ENCODE measurements at regions not wholly inside any gene's neighbourhood (a gene's known extent, or its start where the extent isn't known, plus 50 kb on each side); places are given as distances from the start of the nearest gene placed in this dataset.

DNA sequence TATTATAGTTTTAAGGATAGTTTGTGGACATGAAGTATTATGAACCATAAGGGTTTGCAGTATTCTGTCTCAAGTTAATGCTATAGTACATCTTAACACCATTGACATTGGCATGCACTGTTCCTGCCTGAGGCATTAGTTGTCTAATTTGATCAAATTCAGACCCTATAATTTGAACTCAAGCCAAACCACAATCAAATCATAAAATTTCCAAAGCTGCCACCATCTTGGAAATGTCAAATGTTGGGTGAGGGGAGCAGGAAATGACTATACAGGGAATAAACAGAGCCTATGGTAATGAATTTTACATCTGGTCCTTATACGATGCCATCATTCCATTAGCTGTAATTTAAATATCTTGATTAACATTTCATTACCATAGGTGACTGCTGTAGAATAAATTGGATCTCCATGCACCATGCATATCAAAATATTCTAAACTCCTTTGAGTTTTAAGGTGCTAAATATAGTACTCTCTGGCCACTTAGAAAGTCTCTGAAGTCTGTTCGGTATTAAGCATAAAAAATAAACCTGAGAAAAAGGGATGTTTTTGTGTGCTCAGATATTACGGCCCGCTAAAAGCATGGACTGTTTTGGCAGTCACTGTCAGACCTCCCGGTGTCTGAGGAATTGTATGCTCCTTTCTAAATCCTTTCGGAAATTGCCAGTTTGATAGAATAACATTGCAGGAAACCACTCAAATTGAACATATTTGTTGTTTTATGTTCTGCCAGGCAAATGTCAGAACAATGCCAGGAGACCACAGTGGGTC is 257.7 kb downstream of the SPRY2 start:
- TF ChIP-seq POLR2A (IDR thresholded peaks at IDR 0.05) = no peak
- TF ChIP-seq, protein P1, sequence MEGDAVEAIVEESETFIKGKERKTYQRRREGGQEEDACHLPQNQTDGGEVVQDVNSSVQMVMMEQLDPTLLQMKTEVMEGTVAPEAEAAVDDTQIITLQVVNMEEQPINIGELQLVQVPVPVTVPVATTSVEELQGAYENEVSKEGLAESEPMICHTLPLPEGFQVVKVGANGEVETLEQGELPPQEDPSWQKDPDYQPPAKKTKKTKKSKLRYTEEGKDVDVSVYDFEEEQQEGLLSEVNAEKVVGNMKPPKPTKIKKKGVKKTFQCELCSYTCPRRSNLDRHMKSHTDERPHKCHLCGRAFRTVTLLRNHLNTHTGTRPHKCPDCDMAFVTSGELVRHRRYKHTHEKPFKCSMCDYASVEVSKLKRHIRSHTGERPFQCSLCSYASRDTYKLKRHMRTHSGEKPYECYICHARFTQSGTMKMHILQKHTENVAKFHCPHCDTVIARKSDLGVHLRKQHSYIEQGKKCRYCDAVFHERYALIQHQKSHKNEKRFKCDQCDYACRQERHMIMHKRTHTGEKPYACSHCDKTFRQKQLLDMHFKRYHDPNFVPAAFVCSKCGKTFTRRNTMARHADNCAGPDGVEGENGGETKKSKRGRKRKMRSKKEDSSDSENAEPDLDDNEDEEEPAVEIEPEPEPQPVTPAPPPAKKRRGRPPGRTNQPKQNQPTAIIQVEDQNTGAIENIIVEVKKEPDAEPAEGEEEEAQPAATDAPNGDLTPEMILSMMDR (IDR thresholded peaks at IDR 0.05) = no peak
